Thoracic aorta (tissue), 2 donors: ENCODE measurements at regions not wholly inside any gene's neighbourhood (a gene's known extent, or its start where the extent isn't known, plus 50 kb on each side); places are given as distances from the start of the nearest gene placed in this dataset.
"Not testable (repeated sequence)": the region's sequence is repeated elsewhere in the genome, so short reads cannot be mapped to it uniquely, and the experiment has no call there.

ENCODE experiments used
- ATAC-seq: fragments of 150-250 bp; one replicate; pipeline ENCODE4 v1.8.0; 2017; ENCODE audit warnings: low read depth; ENCODE audit not compliant: insufficient number of reproducible peaks, low FRiP score
- DNase-seq: peaks from one replicate; pipeline ENCODE4 v3.0.0-alpha.2; 2020; ENCODE audit warnings: low spot score
- H3K27ac ChIP-seq, 2 donors: fragments of 200-600 bp; sonication (generic); 1 replicate in 1 of 2; 2 replicates in 1 of 2; pipeline ENCODE4 v1.5.1; 2016; ENCODE audit warnings: mild to moderate bottlenecking in 2 of 2, moderate library complexity in 2 of 2
- H3K27me3 ChIP-seq: fragments of 200-600 bp; sonication (generic); replicated peaks from 2 replicates; pipeline ENCODE4 v1.6.0; 2016; ENCODE audit warnings: mild to moderate bottlenecking; ENCODE audit not compliant: insufficient read depth
- H3K36me3 ChIP-seq: fragments of 200-600 bp; sonication (generic); one replicate; pipeline ENCODE4 v1.5.1; 2016
- H3K4me1 ChIP-seq, 2 donors: fragments of 200-600 bp; sonication (generic); 1 replicate in 1 of 2; 2 replicates in 1 of 2; pipeline versions ENCODE4 v1.5.1 to v1.6.0; 2016; ENCODE audit warnings: low read depth in 2 of 2, mild to moderate bottlenecking in 1 of 2; ENCODE audit not compliant: control insufficient read depth in 1 of 2
- H3K4me3 ChIP-seq: fragments of 200-600 bp; sonication (generic); 2 replicates; pipeline ENCODE4 v1.5.1; 2016; ENCODE audit warnings: mild to moderate bottlenecking
- H3K9me3 ChIP-seq: fragments of 200-600 bp; sonication (generic); 2 replicates; pipeline ENCODE4 v1.5.1; 2016
- TF ChIP-seq, protein P1 (sequence below): fragments of 200-600 bp; sonication (generic); IDR thresholded peaks from one replicate; pipeline ENCODE4 v1.5.1; 2019; ENCODE audit warnings: antibody characterized with exemption

DNA sequence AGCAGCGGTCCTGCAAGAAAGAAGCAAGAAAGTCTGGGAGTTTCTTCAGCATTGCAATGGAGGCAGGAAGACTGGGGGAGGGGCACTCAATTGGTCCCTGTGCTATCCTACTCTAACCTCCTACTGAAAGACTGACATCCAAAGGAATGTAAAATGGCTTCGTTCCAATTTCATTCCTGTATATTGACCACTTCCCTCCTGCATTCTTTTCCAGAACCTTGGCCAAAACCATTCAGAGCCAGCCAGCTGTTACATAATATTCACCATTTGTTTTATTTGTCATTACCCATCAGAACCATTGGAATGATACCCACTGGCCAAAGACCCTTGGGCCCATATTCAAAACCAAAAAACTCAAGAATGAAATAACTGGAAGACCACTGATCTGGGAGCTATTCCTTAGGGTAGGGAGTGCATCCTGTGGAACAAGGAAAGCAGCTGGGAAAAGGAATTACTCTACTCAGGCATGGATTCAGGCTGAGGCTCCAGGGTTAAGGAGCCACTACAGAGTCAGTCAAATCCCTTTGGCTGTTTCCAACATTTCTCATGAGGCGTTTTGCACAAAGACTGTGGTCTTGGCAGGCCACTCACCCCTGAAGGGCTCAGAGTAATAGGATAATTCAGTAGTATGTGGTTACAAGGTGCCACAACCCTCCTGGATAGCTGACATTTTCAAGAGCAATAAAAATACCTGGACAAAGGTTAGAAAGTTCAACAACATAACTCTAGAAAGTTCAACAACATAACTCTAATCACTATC lies 148.7 kb upstream of the SLC1A3 start:
- H3K36me3 ChIP-seq = no peaks in the 10 kb centered on the region
- H3K4me1 ChIP-seq = no peaks in the 10 kb centered on the region
- TF ChIP-seq, protein P1, sequence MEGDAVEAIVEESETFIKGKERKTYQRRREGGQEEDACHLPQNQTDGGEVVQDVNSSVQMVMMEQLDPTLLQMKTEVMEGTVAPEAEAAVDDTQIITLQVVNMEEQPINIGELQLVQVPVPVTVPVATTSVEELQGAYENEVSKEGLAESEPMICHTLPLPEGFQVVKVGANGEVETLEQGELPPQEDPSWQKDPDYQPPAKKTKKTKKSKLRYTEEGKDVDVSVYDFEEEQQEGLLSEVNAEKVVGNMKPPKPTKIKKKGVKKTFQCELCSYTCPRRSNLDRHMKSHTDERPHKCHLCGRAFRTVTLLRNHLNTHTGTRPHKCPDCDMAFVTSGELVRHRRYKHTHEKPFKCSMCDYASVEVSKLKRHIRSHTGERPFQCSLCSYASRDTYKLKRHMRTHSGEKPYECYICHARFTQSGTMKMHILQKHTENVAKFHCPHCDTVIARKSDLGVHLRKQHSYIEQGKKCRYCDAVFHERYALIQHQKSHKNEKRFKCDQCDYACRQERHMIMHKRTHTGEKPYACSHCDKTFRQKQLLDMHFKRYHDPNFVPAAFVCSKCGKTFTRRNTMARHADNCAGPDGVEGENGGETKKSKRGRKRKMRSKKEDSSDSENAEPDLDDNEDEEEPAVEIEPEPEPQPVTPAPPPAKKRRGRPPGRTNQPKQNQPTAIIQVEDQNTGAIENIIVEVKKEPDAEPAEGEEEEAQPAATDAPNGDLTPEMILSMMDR = no peak
- H3K27me3 ChIP-seq = no peaks in the 10 kb centered on the region
- no peak overlapping the region for H3K27ac ChIP-seq
- H3K4me3 ChIP-seq = no peak overlapping the region
- ATAC-seq (no peak), DNase-seq (no peak)
- no peaks in the 10 kb centered on the region for H3K9me3 ChIP-seq

DNA sequence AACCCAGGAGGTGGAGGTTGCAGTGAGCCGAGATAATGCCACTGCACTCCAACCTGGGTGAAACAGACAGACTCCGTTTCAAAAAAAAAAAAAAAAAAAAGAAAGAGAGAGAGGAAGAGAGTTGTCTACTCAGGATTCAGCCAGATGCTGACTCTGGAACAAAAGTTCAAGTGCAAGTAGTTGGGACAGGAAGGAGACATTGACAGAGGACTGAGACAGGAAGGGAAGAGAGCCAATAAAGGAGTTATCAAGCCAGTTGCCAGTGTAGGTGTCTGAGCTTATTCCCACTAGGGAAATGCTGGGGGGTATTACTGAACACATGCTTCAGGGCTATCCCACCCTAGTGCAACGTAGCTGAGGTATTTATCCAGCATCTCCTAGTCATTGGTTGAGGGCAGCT lies 147.7 kb upstream of the SLC1A3 start:
- TF ChIP-seq, protein P1 = no peak
- no peaks in the 10 kb centered on the region for H3K27me3 ChIP-seq
- no peak overlapping the region for H3K27ac ChIP-seq
- H3K4me3 ChIP-seq = no peak overlapping the region
- H3K4me1 ChIP-seq = no peaks in the 10 kb centered on the region
- DNase-seq (no peak), ATAC-seq (no peak)
- no peaks in the 10 kb centered on the region for H3K9me3 ChIP-seq
- H3K36me3 ChIP-seq = no peaks in the 10 kb centered on the region

DNA sequence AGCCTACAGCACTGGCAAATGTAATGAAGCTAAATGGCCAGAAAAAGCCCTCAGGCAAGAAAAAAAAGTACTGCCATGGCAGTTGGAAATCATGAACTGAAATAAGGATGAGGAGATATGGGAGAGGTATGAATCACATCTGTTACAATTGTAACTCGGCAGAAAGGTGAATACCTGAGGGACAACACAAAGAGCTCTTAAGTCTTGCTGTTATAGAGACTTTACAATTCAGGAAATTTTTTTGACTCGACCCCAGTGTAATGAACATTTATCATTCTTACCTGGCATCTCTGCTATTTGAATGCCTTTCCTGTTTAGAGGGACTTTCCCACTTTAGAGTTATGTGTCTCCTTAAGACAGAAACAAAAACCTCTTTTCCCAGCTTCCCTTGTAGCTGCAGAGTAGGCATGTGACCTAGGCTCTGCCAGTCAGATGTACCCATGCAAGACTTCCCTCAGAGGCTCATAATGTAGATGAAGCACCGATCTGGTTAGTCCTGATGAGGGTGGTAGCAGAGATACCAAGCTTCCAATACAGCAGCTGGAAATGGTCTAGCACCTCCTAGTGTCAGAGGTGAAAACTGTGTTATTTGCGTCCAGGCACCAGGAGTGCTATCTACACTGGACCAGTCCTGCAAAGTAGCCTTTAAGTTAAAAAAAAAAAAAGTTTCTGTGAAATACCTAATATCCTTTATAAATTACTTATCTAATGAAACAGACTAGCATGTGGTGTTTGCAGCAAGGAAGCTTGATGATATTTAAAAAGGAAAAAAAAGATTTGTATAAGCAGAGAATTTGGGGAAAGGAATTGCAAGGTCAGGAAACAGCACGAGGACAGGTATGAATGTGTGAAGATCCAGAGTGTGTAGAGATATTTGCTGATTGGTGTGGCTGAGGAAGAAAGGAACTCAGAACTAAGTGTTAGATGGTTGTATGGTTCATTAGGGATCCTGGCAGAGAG lies 146.9 kb upstream of the SLC1A3 start:
- Histone ChIP-seq H3K9me3 (no peaks in the 10 kb centered on the region), H3K27me3 (no peaks in the 10 kb centered on the region), H3K27ac (no peak overlapping the region), H3K4me1 (no peaks in the 10 kb centered on the region), H3K36me3 (no peaks in the 10 kb centered on the region), H3K4me3 (no peak overlapping the region)
- DNase-seq = no peak
- TF ChIP-seq, protein P1 = no peak
- no peak for ATAC-seq

DNA sequence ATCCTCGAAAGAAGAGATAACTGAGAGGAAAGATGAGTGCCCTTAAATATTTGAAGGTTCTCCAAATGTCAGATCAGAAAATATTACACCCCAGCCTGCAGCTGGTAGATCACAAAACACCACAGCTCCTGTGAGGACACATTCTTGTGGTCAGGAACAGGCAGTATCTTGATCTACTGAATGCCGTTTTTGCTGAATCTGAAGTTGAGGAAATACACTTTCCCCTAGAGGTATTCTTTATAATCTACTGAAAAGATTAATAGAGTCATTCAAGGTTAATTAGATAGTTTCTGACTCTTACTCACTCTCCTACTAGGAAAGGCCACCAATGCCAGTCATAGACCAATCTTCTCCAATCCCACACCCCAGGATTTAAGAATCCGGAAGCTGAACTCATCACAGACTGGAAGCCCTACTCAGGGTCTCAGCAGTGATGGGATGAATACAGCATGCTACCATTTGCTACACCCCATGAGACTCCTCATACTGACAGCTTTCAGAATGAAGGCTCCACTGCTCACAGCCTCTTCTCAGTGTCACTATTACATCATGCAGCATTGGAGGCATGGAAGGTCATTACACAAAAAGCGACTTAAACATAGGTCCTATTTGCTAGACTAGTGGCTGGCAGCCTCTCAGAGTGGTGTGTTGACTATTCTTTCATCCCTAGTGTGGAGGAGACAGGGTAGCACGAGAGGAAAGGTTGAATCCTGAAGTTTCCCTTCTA lies 143.9 kb upstream of the SLC1A3 start:
- TF ChIP-seq, protein P1 = no peak
- H3K9me3 ChIP-seq = no peaks in the 10 kb centered on the region
- H3K4me3 ChIP-seq = no peak overlapping the region
- no peaks in the 10 kb centered on the region for H3K4me1 ChIP-seq
- no peak overlapping the region for H3K27ac ChIP-seq
- DNase-seq (no peak), ATAC-seq (no peak)
- no peaks in the 10 kb centered on the region for H3K36me3 ChIP-seq
- H3K27me3 ChIP-seq = no peaks in the 10 kb centered on the region

DNA sequence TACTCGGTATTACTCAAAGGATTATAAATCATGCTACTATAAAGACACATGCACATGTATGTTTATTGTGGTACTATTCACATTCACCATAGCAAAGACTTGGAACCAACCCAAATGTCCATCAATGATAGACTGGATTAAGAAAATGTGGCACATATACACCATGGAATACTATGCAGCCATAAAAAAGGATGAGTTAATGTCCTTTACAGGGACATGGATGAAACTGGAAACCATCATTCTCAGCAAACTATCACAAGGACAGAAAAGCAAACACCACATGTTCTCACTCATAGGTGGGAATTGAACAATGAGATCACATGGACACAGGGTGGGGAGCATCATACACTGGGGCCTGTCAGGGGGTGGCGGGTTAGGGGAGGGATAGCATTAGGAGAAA lies 130.5 kb upstream of the SLC1A3 start:
- not testable (repeated sequence) for DNase-seq, H3K9me3 ChIP-seq, H3K4me3 ChIP-seq, H3K27me3 ChIP-seq, ATAC-seq, H3K27ac ChIP-seq, H3K36me3 ChIP-seq, H3K4me1 ChIP-seq
